Upper lobe of right lung (tissue), 1 donor: ENCODE measurements at regions not wholly inside any gene's neighbourhood (a gene's known extent, or its start where the extent isn't known, plus 50 kb on each side); places are given as distances from the start of the nearest gene placed in this dataset.

Source experiments
- ATAC-seq: fragments of 200-7000 bp; cut with Tn5 transposase; one replicate; pipeline ENCODE4 v1.9.1; 2020; ENCODE audit warnings: mild to moderate bottlenecking, moderate library complexity
- DNase-seq: peaks from one replicate; pipeline ENCODE4 v3.0.0-alpha.2; 2020
- H3K27ac ChIP-seq: fragments of 200-600 bp; one replicate; pipeline ENCODE4 v1.8.0; 2022
- H3K27me3 ChIP-seq: fragments of 200-600 bp; one replicate; pipeline ENCODE4 v1.8.0; 2022; ENCODE audit warnings: mild to moderate bottlenecking
- H3K36me3 ChIP-seq: fragments of 200-600 bp; one replicate; pipeline ENCODE4 v1.8.0; 2022
- H3K4me1 ChIP-seq: fragments of 200-600 bp; one replicate; pipeline ENCODE4 v1.8.0; 2022
- H3K4me3 ChIP-seq: fragments of 200-600 bp; one replicate; pipeline ENCODE4 v1.8.0; 2022; ENCODE audit warnings: mild to moderate bottlenecking
- H3K9me3 ChIP-seq: fragments of 200-600 bp; one replicate; pipeline ENCODE4 v1.8.0; 2022
- intact Hi-C: fragments of 100-400 bp; cut with DNase I; formaldehyde crosslinking; loops from one replicate; pipeline ENCODE4 v1.11.0; 2022
- TF ChIP-seq, protein P1 (sequence below): fragments of 200-600 bp; IDR thresholded peaks from one replicate; pipeline ENCODE4 v1.8.0; 2022; ENCODE audit warnings: antibody characterized with exemption
- donor health status: DM: no; HTN: yes; CAD: no; lungs with severe emphysema.

DNA sequence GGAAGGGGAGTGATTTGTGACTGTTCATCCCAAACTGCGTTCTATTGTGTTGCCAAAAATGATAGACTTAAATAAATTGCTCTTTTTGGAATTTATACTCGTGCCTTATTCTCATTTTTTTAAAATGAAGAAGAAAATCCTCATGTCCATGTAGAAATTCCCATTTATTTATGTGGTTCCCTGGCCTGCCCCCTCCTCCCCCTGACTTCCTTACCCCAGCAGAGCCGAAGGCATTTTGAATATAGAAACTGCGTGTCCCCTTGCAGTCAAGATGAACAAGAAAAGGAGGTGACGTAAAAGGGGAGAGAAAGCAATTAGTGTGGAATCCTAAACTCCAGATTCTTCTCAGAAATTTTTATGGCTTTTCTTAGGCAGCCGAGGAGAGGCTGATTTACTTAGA lies 126.1 kb downstream of the FAM204A start:
- ATAC-seq: no peak
- Histone ChIP-seq H3K36me3 (no peaks in the 10 kb centered on the region), H3K27ac (no peak overlapping the region), H3K9me3 (no peaks in the 10 kb centered on the region), H3K4me1 (no peaks in the 10 kb centered on the region), H3K4me3 (no peak overlapping the region), H3K27me3 (no peaks in the 10 kb centered on the region)
- TF ChIP-seq, protein P1, sequence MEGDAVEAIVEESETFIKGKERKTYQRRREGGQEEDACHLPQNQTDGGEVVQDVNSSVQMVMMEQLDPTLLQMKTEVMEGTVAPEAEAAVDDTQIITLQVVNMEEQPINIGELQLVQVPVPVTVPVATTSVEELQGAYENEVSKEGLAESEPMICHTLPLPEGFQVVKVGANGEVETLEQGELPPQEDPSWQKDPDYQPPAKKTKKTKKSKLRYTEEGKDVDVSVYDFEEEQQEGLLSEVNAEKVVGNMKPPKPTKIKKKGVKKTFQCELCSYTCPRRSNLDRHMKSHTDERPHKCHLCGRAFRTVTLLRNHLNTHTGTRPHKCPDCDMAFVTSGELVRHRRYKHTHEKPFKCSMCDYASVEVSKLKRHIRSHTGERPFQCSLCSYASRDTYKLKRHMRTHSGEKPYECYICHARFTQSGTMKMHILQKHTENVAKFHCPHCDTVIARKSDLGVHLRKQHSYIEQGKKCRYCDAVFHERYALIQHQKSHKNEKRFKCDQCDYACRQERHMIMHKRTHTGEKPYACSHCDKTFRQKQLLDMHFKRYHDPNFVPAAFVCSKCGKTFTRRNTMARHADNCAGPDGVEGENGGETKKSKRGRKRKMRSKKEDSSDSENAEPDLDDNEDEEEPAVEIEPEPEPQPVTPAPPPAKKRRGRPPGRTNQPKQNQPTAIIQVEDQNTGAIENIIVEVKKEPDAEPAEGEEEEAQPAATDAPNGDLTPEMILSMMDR: no peak
- DNase-seq: no peak
- intact Hi-C loops: no loop called here

GRCh38 chr10:118214776-118215175 lies 127.3 kb downstream of the FAM204A start:
- ATAC-seq: no peak
- Histone ChIP-seq H3K4me1 (no peaks in the 10 kb centered on the region), H3K27me3 (no peaks in the 10 kb centered on the region), H3K27ac (no peak overlapping the region), H3K9me3 (no peaks in the 10 kb centered on the region), H3K36me3 (no peaks in the 10 kb centered on the region), H3K4me3 (no peak overlapping the region)
- intact Hi-C loops: no loop called here
- no peak for DNase-seq
- TF ChIP-seq, protein P1: no peak

- Histone ChIP-seq H3K4me1 (no peaks in the 10 kb centered on the region), H3K9me3 (no peaks in the 10 kb centered on the region), H3K4me3 (no peak overlapping the region), H3K36me3 (no peaks in the 10 kb centered on the region), H3K27me3 (no peaks in the 10 kb centered on the region), H3K27ac (no peak overlapping the region)
- TF ChIP-seq, protein P1: no peak
- no peak for ATAC-seq
- intact Hi-C loops: no loop called here
- no peak for DNase-seq
These were observed 128.7 kb downstream of the FAM204A start for GRCh38 chr10:118213436-118213835.

DNA sequence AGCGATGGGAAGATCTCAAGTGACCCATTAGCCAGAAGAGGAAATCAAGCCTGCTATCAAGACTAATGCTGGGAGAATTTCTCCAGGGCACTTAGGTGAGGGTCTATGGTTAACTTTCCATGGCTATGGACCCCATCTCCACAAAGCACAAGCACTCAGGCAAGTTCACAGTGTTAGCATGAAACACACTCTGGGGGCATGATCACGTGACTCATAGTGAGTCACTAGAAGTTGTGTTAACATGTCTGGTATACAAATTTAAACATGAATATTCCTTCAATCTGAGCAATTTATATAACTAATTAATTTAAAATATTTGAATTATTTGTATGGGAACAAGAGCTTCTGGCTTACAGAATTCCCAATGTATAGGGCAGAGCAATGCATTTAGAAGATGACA lies 131.8 kb downstream of the FAM204A start:
- DNase-seq (no peak), ATAC-seq (no peak)
- Histone ChIP-seq H3K4me1 (no peaks in the 10 kb centered on the region), H3K9me3 (no peaks in the 10 kb centered on the region), H3K36me3 (no peaks in the 10 kb centered on the region), H3K27ac (no peak overlapping the region), H3K4me3 (no peak overlapping the region), H3K27me3 (no peaks in the 10 kb centered on the region)
- TF ChIP-seq, protein P1: no peak
- intact Hi-C loops: no loop called here

GRCh38 chr10:118209215-118209614 lies 132.9 kb downstream of the FAM204A start:
- Histone ChIP-seq H3K27ac (no peak overlapping the region), H3K27me3 (no peaks in the 10 kb centered on the region), H3K4me1 (no peaks in the 10 kb centered on the region), H3K4me3 (no peak overlapping the region), H3K9me3 (no peaks in the 10 kb centered on the region), H3K36me3 (no peaks in the 10 kb centered on the region)
- no peak for ATAC-seq
- intact Hi-C loops: no loop called here
- TF ChIP-seq, protein P1: no peak
- DNase-seq: no peak

DNA sequence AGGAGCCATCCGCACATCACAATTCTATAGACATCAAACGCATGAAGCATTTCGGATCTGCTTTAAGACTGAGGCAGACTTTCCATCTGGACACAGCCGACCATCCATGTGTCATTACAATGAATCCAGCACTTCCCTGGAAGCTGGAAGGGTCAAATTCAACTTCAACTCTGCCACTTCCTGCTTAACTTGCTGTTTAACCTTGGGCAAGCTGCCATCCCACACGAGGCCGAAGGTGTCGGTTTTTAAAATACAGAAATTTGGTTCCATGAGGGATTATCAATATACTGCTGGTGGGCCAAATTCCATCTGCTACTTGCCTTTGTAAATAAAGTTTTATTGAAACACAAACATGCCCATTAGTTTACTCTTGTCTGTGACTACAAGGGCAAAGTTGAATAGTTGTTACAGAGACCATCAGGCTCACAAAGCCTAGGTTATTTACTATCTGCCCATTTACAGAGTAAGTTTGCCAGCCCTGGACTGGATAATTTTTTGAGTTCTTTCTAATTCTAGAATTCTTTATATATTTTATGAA lies 134.6 kb downstream of the FAM204A start:
- H3K9me3 ChIP-seq: no peaks in the 10 kb centered on the region

More for the DNA sequence above, 134.6 kb downstream of the FAM204A start:
- DNase-seq (no peak), ATAC-seq (no peak)
- no peaks in the 10 kb centered on the region for H3K36me3 ChIP-seq
- TF ChIP-seq, protein P1: no peak
- no peak overlapping the region for H3K4me3 ChIP-seq
- no peak overlapping the region for H3K27ac ChIP-seq
- intact Hi-C loops: no loop called here
- no peaks in the 10 kb centered on the region for H3K4me1 ChIP-seq
- no peaks in the 10 kb centered on the region for H3K27me3 ChIP-seq
